NCI-H1694 (cell line): ENCODE measurements at regions not wholly inside any gene's neighbourhood (a gene's known extent, or its start where the extent isn't known, plus 50 kb on each side); places are given as distances from the start of the nearest gene placed in this dataset.

Experiments
- DNase-seq: peaks from one replicate; lab custom pipeline; 2025; lab: John Stamatoyannopoulos, UW

- DNase-seq: no peak
Observed at GRCh38 chr14:82362452-82362851, 828.8 kb upstream of the SEL1L start.

GRCh38 chr14:82365471-82365870 lies 831.8 kb upstream of the SEL1L start:
- DNase-seq: no peak

GRCh38 chr14:82366803-82367202 lies 833.1 kb upstream of the SEL1L start:
- DNase-seq: no peak

- DNase-seq: no peak
Observed at GRCh38 chr14:82379291-82379690, 845.6 kb upstream of the SEL1L start.

GRCh38 chr14:82385048-82385447 lies 851.4 kb upstream of the SEL1L start:
- peak; percentile 14 for DNase-seq

- no peak for DNase-seq
Observed at GRCh38 chr14:82387699-82388098, 854.0 kb upstream of the SEL1L start.

GRCh38 chr14:82388488-82388887 lies 854.8 kb upstream of the SEL1L start:
- no peak for DNase-seq

GRCh38 chr14:82390586-82390985 lies 856.9 kb upstream of the SEL1L start:
- DNase-seq: no peak

- no peak for DNase-seq
Observed at GRCh38 chr14:82394916-82395315, 861.3 kb upstream of the SEL1L start.

GRCh38 chr14:82398256-82398655 lies 864.6 kb upstream of the SEL1L start:
- DNase-seq: no peak

GRCh38 chr14:82403987-82404386 lies 870.3 kb upstream of the SEL1L start:
- no peak for DNase-seq

GRCh38 chr14:82410064-82410463 lies 876.4 kb upstream of the SEL1L start:
- DNase-seq: no peak

- DNase-seq: no peak
Observed at GRCh38 chr14:82411298-82411697, 877.6 kb upstream of the SEL1L start.

- DNase-seq: no peak
Observed at GRCh38 chr14:82412545-82412944, 878.9 kb upstream of the SEL1L start.

GRCh38 chr14:82414853-82415539 lies 881.3 kb upstream of the SEL1L start:
- DNase-seq: no peak

GRCh38 chr14:82419933-82420332 lies 886.3 kb upstream of the SEL1L start:
- DNase-seq: no peak

GRCh38 chr14:82420871-82421270 lies 887.2 kb upstream of the SEL1L start:
- no peak for DNase-seq

- no peak for DNase-seq
Observed at GRCh38 chr14:82421286-82421685, 887.6 kb upstream of the SEL1L start.

GRCh38 chr14:82422230-82422629 lies 888.6 kb upstream of the SEL1L start:
- peak; percentile 56 for DNase-seq

GRCh38 chr14:82425261-82425660 lies 891.6 kb upstream of the SEL1L start:
- no peak for DNase-seq

- DNase-seq: no peak
Observed at GRCh38 chr14:82431031-82431430, 897.4 kb upstream of the SEL1L start.

GRCh38 chr14:82432301-82433105 lies 898.9 kb upstream of the SEL1L start:
- DNase-seq: no peak

GRCh38 chr14:82438436-82438835 lies 904.8 kb upstream of the SEL1L start:
- no peak for DNase-seq

- no peak for DNase-seq
Observed at GRCh38 chr14:82441270-82441669, 907.6 kb upstream of the SEL1L start.
